ES-I3 (cell line): ENCODE measurements at regions not wholly inside any gene's neighbourhood (a gene's known extent, or its start where the extent isn't known, plus 50 kb on each side); places are given as distances from the start of the nearest gene placed in this dataset.

Experiments used
- H3K36me3 ChIP-seq: 2 replicates; pipeline ENCODE4 v1.6.1; 2013; ENCODE audit warnings: mild to moderate bottlenecking, low read length, control low read depth, moderate library complexity; ENCODE audit not compliant: insufficient read depth
- H3K4me1 ChIP-seq: 2 replicates; pipeline ENCODE4 v1.6.1; 2013; ENCODE audit warnings: mild to moderate bottlenecking, control low read depth, low read length; ENCODE audit not compliant: insufficient read depth
- H3K9ac ChIP-seq: 2 replicates; pipeline ENCODE4 v1.6.1; 2013; ENCODE audit warnings: low read depth, mild to moderate bottlenecking, low read length, moderate library complexity
- H3K9me3 ChIP-seq: 2 replicates; pipeline ENCODE4 v1.6.1; 2013; ENCODE audit warnings: mild to moderate bottlenecking, low read length, moderate library complexity; ENCODE audit not compliant: control insufficient read depth, insufficient read depth

- Histone ChIP-seq H3K9me3 (no peaks in the 10 kb centered on the region), H3K9ac (no peak overlapping the region), H3K36me3 (no peaks in the 10 kb centered on the region), H3K4me1 (peaks cover 12% of the 10 kb centered on the region)
Measured at GRCh38 chr2:180177534-180177933, 170.4 kb upstream of the CWC22 start.

- H3K9me3 ChIP-seq = no peaks in the 10 kb centered on the region
- H3K36me3 ChIP-seq = no peaks in the 10 kb centered on the region
- no peak overlapping the region for H3K9ac ChIP-seq
- H3K4me1 ChIP-seq = peaks cover 1% of the 10 kb centered on the region
Measured at GRCh38 chr2:180175736-180176135, 168.6 kb upstream of the CWC22 start.

GRCh38 chr2:180174580-180174979 is 167.5 kb upstream of the CWC22 start:
- H3K9ac ChIP-seq = no peak overlapping the region
- no peaks in the 10 kb centered on the region for H3K36me3 ChIP-seq
- H3K9me3 ChIP-seq = peaks cover 8% of the 10 kb centered on the region; the same call in 1 of the 2 replicates
- no peaks in the 10 kb centered on the region; the same call in none of the 2 replicates for H3K4me1 ChIP-seq

- H3K4me1 ChIP-seq = no peaks in the 10 kb centered on the region
- peaks cover 21% of the 10 kb centered on the region for H3K9me3 ChIP-seq
- H3K36me3 ChIP-seq = no peaks in the 10 kb centered on the region
- no peak overlapping the region for H3K9ac ChIP-seq
Measured at GRCh38 chr2:180169474-180169873, 162.4 kb upstream of the CWC22 start.

- Histone ChIP-seq H3K9me3 (no peaks in the 10 kb centered on the region; the same call in 1 of the 2 replicates), H3K4me1 (no peaks in the 10 kb centered on the region), H3K36me3 (no peaks in the 10 kb centered on the region), H3K9ac (no peak overlapping the region)
Measured at GRCh38 chr2:180161415-180161814, 154.3 kb upstream of the CWC22 start.

- Histone ChIP-seq H3K9me3 (no peaks in the 10 kb centered on the region; the same call in 1 of the 2 replicates), H3K9ac (no peak overlapping the region), H3K36me3 (no peaks in the 10 kb centered on the region), H3K4me1 (no peaks in the 10 kb centered on the region)
Measured at GRCh38 chr2:180159921-180160320, 152.8 kb upstream of the CWC22 start.

GRCh38 chr2:180158961-180159360 is 151.9 kb upstream of the CWC22 start:
- H3K4me1 ChIP-seq = no peaks in the 10 kb centered on the region
- H3K36me3 ChIP-seq = no peaks in the 10 kb centered on the region
- H3K9ac ChIP-seq = no peak overlapping the region
- no peaks in the 10 kb centered on the region; the same call in 1 of the 2 replicates for H3K9me3 ChIP-seq

GRCh38 chr2:180156651-180157050 is 149.6 kb upstream of the CWC22 start:
- H3K4me1 ChIP-seq = no peaks in the 10 kb centered on the region
- H3K9ac ChIP-seq = no peak overlapping the region
- H3K9me3 ChIP-seq = no peaks in the 10 kb centered on the region; the same call in 1 of the 2 replicates
- no peaks in the 10 kb centered on the region for H3K36me3 ChIP-seq

- H3K4me1 ChIP-seq = peaks cover 20% of the 10 kb centered on the region; the same call in 1 of the 2 replicates
- no peaks in the 10 kb centered on the region for H3K9me3 ChIP-seq
- H3K36me3 ChIP-seq = no peaks in the 10 kb centered on the region
- no peak overlapping the region for H3K9ac ChIP-seq
Measured at GRCh38 chr2:180150606-180151005, 143.5 kb upstream of the CWC22 start.

GRCh38 chr2:180146541-180146940 is 139.4 kb upstream of the CWC22 start:
- no peak overlapping the region for H3K9ac ChIP-seq
- H3K9me3 ChIP-seq = no peaks in the 10 kb centered on the region
- H3K4me1 ChIP-seq = peaks cover 34% of the 10 kb centered on the region
- no peaks in the 10 kb centered on the region for H3K36me3 ChIP-seq

- Histone ChIP-seq H3K9ac (no peak overlapping the region), H3K36me3 (no peaks in the 10 kb centered on the region), H3K9me3 (no peaks in the 10 kb centered on the region), H3K4me1 (peaks cover 34% of the 10 kb centered on the region)
Measured at GRCh38 chr2:180146114-180146513, 139.0 kb upstream of the CWC22 start.

GRCh38 chr2:180145163-180145562 is 138.1 kb upstream of the CWC22 start:
- Histone ChIP-seq H3K4me1 (peaks cover 34% of the 10 kb centered on the region), H3K9me3 (no peaks in the 10 kb centered on the region), H3K9ac (no peak overlapping the region), H3K36me3 (no peaks in the 10 kb centered on the region)

- no peaks in the 10 kb centered on the region for H3K9me3 ChIP-seq
- peaks cover 34% of the 10 kb centered on the region for H3K4me1 ChIP-seq
- H3K36me3 ChIP-seq = no peaks in the 10 kb centered on the region
- H3K9ac ChIP-seq = no peak overlapping the region
Measured at GRCh38 chr2:180144338-180144813, 137.3 kb upstream of the CWC22 start.

- Histone ChIP-seq H3K4me1 (peaks cover 34% of the 10 kb centered on the region), H3K9me3 (no peaks in the 10 kb centered on the region), H3K9ac (no peak overlapping the region), H3K36me3 (no peaks in the 10 kb centered on the region)
Measured at GRCh38 chr2:180143633-180144337, 136.7 kb upstream of the CWC22 start.

GRCh38 chr2:180141600-180141999 is 134.5 kb upstream of the CWC22 start:
- no peaks in the 10 kb centered on the region for H3K36me3 ChIP-seq
- no peak overlapping the region for H3K9ac ChIP-seq
- H3K9me3 ChIP-seq = no peaks in the 10 kb centered on the region
- H3K4me1 ChIP-seq = peaks cover 22% of the 10 kb centered on the region
